Effector memory CD8-positive, alpha-beta T cell (primary cell): ENCODE measurements at regions not wholly inside any gene's neighbourhood (a gene's known extent, or its start where the extent isn't known, plus 50 kb on each side); places are given as distances from the start of the nearest gene placed in this dataset.
"Not testable (repeated sequence)": the region's sequence is repeated elsewhere in the genome, so short reads cannot be mapped to it uniquely, and the experiment has no call there.

Source experiments
- ATAC-seq: fragments of 150-1000 bp; cut with Tn5 transposase; replicated peaks from 2 replicates; pipeline ENCODE4 v1.10.0; 2021; ENCODE audit warnings: mild to moderate bottlenecking, moderate library complexity
- DNase-seq, 3 experiments: peaks; one replicate each; pipeline ENCODE4 v3.0.0; 2021
- H3K27ac Mint-ChIP-seq, 2 donors: one replicate each; pipeline ENCODE4 v1.8.0; 2022; ENCODE audit warnings: mild to moderate bottlenecking in 2 of 2, mixed read lengths in 2 of 2, moderate library complexity in 2 of 2
- H3K27me3 Mint-ChIP-seq, 2 donors: one replicate each; pipeline ENCODE4 v1.8.0; 2022; ENCODE audit warnings: mixed read lengths in 2 of 2
- H3K36me3 Mint-ChIP-seq: one replicate; pipeline ENCODE4 v1.8.0; 2022; ENCODE audit warnings: mild to moderate bottlenecking, moderate library complexity, mixed read lengths; ENCODE audit not compliant: insufficient read depth
- H3K4me1 Mint-ChIP-seq, 2 donors: one replicate each; pipeline ENCODE4 v1.8.0; 2022; ENCODE audit warnings: low read depth in 2 of 2, mixed read lengths in 2 of 2
- H3K4me3 Mint-ChIP-seq, 2 donors: one replicate each; pipeline ENCODE4 v1.8.0; 2022; ENCODE audit warnings: mild to moderate bottlenecking in 2 of 2, mixed read lengths in 2 of 2, moderate library complexity in 2 of 2
- H3K9me3 Mint-ChIP-seq, 2 donors: one replicate each; pipeline ENCODE4 v1.8.0; 2022; ENCODE audit warnings: mixed read lengths in 2 of 2

- no peaks in the 10 kb centered on the region for H3K4me1 Mint-ChIP-seq
- H3K36me3 Mint-ChIP-seq: peaks cover 3% of the 10 kb centered on the region
- ATAC-seq: peak; percentile 16
- DNase-seq: no peak
- peak overlapping the region; percentile 20 to 67 for H3K27ac Mint-ChIP-seq
- H3K4me3 Mint-ChIP-seq: peak overlapping the region in 1 of 2 donors; percentile 31
- peaks cover 0 to 42% of the 10 kb centered on the region in 2 donors for H3K27me3 Mint-ChIP-seq
- no peaks in the 10 kb centered on the region for H3K9me3 Mint-ChIP-seq
Measured at GRCh38 chr7:101740981-101741725, 76.3 kb upstream of the CUX1 start.

DNA sequence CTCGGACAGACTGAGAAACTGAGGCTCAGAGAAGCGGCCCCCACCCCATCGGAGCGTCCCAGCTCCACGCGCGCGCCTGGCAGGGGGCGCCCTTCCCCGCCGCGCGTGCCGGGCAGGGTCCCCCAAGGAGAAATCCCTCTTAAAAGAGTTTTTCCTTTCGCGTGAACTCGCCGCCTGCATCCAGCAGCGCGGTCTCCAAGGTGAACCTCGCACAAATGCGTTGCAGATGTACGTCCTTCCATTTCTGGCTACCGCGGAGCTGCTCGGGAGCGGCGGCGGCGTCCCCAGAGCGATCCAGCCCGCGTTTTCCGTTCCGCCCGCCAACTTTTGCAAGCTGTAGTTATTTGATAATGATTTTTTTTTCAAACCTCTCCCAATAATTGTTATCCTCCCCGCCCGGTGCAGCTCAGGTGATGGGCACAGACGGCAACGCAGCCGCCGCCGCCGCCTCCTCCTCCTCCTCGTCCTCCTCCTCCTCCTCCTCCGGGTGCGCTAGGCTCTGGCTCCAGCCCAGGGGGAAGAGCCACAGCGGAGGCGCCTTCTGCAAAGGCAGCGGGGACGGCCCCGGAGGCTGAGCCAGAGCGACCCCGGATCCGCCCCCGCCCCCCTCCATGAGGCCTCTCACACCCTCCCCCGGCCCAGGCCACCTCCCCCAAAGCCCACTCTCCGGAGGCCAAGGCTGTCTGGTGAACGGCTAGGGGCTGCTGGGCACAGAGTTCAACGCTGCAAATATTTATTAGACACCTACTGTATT is 74.0 kb upstream of the CUX1 start:
- peaks cover 0 to 28% of the 10 kb centered on the region in 2 donors for H3K27me3 Mint-ChIP-seq
- no peaks in the 10 kb centered on the region for H3K9me3 Mint-ChIP-seq
- peak; percentile 80 for ATAC-seq
- H3K4me3 Mint-ChIP-seq: peak overlapping the region; percentile 58 to 66
- DNase-seq: peak; percentile 42 to 62 (median 56)
- no peaks in the 10 kb centered on the region for H3K4me1 Mint-ChIP-seq
- H3K36me3 Mint-ChIP-seq: peaks cover 3% of the 10 kb centered on the region
- no peak overlapping the region for H3K27ac Mint-ChIP-seq

DNA sequence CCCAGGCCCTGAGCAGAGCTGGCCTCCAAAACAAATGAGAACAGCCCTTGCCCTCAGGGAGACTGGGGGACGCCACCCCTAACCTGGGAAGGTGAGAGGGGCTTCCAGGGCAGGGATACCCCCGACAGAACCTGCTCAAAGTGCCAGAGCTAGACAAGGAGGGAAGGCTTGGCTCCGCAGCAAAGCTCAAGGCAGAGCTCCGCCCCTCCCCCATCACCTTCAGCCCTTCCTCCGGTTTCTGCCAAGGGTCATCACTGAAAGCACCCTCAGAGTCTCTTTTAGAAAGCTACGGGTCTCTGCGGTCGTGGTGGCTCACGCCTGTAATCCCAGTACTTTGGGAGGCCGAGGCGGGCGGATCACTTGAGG is 73.4 kb upstream of the CUX1 start:
- DNase-seq (no peak), ATAC-seq (no peak)
- Mint-ChIP-seq H3K9me3 (no peaks in the 10 kb centered on the region), H3K27me3 (peaks cover 0 to 27% of the 10 kb centered on the region in 2 donors), H3K27ac (no peak overlapping the region), H3K4me3 (peak overlapping the region; percentile 58 to 66), H3K4me1 (no peaks in the 10 kb centered on the region), H3K36me3 (peaks cover 3% of the 10 kb centered on the region)

DNA sequence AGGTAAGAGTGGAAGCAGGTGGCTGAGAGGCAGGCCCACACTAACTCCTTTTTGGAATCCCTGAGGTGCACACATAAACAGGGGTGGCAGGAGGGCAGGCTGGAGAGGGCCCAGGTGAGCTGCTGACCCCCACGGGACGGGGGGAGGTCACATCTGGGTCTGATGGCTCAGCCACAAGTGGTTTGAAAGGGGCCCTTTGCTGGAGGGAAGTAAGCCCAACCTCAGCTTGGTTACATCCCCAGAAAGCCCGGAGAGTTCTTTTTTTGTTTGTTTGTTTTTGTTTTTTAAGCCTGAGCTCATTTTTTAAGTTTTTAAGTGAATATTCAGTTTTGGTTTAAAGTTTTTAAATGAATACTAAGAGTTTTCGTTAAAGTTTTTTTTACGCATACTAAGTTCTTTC is 72.8 kb upstream of the CUX1 start:
- H3K9me3 Mint-ChIP-seq: no peaks in the 10 kb centered on the region
- peaks cover 3% of the 10 kb centered on the region for H3K36me3 Mint-ChIP-seq
- no peak overlapping the region for H3K4me3 Mint-ChIP-seq
- DNase-seq (no peak), ATAC-seq (no peak)
- no peak overlapping the region for H3K27ac Mint-ChIP-seq
- no peaks in the 10 kb centered on the region for H3K4me1 Mint-ChIP-seq
- peaks cover 5 to 27% of the 10 kb centered on the region in 2 donors for H3K27me3 Mint-ChIP-seq

DNA sequence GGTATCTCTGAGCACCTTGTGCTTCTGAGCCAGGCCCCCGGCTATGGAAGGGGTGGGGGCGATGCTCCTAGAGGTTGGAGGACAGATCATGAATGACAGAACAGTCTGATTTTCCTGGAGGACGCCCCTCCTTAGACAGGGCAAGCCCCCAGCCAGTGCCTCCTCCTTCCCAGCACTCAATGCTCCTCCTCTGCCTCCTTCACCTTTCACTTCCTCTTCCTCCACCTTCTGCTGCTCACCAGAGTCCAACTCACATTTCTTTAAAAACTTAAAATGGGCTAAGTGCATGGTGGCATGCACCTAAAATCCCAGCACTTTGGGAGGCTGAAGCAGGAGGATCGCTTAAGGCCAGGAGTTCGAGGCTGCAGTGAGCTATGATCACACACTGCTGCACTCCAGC is 71.1 kb upstream of the CUX1 start:
- H3K9me3 Mint-ChIP-seq: no peaks in the 10 kb centered on the region
- no peak for ATAC-seq
- H3K27ac Mint-ChIP-seq: no peak overlapping the region
- H3K4me1 Mint-ChIP-seq: no peaks in the 10 kb centered on the region
- DNase-seq: no peak
- peaks cover 10 to 39% of the 10 kb centered on the region in 2 donors for H3K27me3 Mint-ChIP-seq
- peaks cover 3% of the 10 kb centered on the region for H3K36me3 Mint-ChIP-seq
- H3K4me3 Mint-ChIP-seq: no peak overlapping the region

DNA sequence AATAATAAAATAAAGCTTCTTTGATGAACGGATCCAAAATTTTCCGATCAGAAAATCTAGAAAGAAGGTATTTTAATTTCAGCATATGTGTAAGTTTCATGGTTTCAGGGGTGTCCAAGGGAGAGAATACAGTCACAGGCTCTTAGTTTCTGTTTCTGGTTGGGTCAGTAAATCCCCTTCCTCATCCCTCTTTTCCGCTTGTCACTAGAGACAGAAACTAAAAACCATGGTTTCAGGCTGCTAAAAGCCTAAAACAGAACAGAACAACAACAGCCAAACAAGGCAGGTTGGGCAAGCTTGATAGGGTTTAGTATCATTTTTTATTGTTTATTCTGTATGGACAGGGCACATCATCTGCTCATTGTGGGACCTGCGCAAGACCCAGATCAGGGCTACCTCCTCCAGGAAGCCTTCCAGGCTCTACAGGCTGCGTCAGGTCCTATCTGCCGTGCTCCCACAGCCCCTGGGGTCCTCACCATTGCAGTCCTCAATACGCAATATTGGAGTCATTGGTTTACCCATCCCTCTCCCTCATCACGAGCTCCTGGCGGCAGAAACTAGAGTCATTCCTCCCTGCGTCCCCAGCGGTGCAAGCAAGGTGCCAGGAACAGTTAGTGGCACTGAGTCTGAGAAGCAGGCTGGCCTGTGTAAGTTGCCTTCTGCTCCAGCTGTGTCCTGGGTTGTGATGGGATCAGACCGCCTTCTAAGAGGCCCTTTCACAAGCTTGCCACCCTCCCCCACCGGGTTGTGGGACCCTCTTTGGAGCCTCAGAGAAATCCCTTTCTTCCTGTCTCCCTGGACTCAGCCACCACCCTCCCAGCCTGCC is 70.2 kb upstream of the CUX1 start:
- peaks cover 10 to 42% of the 10 kb centered on the region in 2 donors for H3K27me3 Mint-ChIP-seq
- no peak for ATAC-seq
- H3K27ac Mint-ChIP-seq: no peak overlapping the region
- no peaks in the 10 kb centered on the region for H3K4me1 Mint-ChIP-seq
- H3K36me3 Mint-ChIP-seq: peaks cover 3% of the 10 kb centered on the region
- H3K4me3 Mint-ChIP-seq: no peak overlapping the region
- no peaks in the 10 kb centered on the region for H3K9me3 Mint-ChIP-seq
- DNase-seq: no peak

DNA sequence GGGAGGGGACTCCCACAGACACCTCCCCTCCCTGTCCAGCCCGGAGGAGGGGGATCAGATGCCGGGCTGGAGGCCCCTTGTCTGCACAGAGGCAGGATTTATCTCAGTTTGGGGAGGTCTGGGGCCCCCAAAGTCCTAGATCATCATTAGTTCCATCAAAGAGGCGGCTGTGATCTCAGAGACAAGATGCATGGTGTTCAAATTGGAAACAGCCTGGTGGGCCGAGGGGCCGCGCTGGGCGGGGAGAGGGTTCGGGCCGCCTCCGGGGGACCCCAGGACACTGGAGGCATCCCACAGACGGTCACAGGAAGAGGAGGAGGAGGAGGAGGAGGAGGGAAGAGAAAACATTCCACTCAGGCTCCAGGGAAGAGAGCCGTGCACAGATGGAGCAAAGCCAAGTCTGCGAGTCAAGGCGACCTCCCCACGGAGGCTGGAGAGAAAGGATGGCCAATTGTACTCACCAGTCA is 69.5 kb upstream of the CUX1 start:
- Mint-ChIP-seq H3K36me3 (peaks cover 3% of the 10 kb centered on the region), H3K4me1 (no peaks in the 10 kb centered on the region), H3K9me3 (no peaks in the 10 kb centered on the region), H3K4me3 (no peak overlapping the region), H3K27ac (no peak overlapping the region), H3K27me3 (peaks cover 10 to 37% of the 10 kb centered on the region in 2 donors)
- ATAC-seq (no peak), DNase-seq (no peak)

- Mint-ChIP-seq H3K4me1 (peaks cover 5 to 6% of the 10 kb centered on the region in 2 donors), H3K27me3 (peaks cover 10 to 37% of the 10 kb centered on the region in 2 donors), H3K36me3 (no peaks in the 10 kb centered on the region), H3K9me3 (no peaks in the 10 kb centered on the region), H3K27ac (no peak overlapping the region), H3K4me3 (no peak overlapping the region)
- no peak for ATAC-seq
- DNase-seq: no peak
Measured at GRCh38 chr7:101749891-101750290, 67.5 kb upstream of the CUX1 start.

- Mint-ChIP-seq H3K4me3 (no peak overlapping the region), H3K9me3 (no peaks in the 10 kb centered on the region), H3K36me3 (no peaks in the 10 kb centered on the region)
Measured at GRCh38 chr7:101753316-101753715, 64.1 kb upstream of the CUX1 start.

GRCh38 chr7:101754424-101755159 is 62.8 kb upstream of the CUX1 start:
- H3K4me3 Mint-ChIP-seq: peak overlapping the region; percentile 39 to 70
- no peaks in the 10 kb centered on the region for H3K9me3 Mint-ChIP-seq
- no peak for DNase-seq
- H3K36me3 Mint-ChIP-seq: no peaks in the 10 kb centered on the region
- H3K27me3 Mint-ChIP-seq: peaks cover 16 to 20% of the 10 kb centered on the region in 2 donors
- no peak for ATAC-seq
- peak overlapping the region in 1 of 2 donors; percentile 35 for H3K27ac Mint-ChIP-seq
- H3K4me1 Mint-ChIP-seq: peaks cover 5 to 7% of the 10 kb centered on the region in 2 donors

More at GRCh38 chr7:101753316-101753715, 64.1 kb upstream of the CUX1 start:
- Mint-ChIP-seq H3K27me3 (peaks cover 20 to 26% of the 10 kb centered on the region in 2 donors), H3K27ac (no peak overlapping the region), H3K4me1 (peaks cover 5 to 7% of the 10 kb centered on the region in 2 donors)
- ATAC-seq (no peak), DNase-seq (no peak)

- peaks cover 0 to 10% of the 10 kb centered on the region in 2 donors for H3K27me3 Mint-ChIP-seq
- DNase-seq (no peak), ATAC-seq (no peak)
- no peak overlapping the region for H3K27ac Mint-ChIP-seq
- no peaks in the 10 kb centered on the region for H3K9me3 Mint-ChIP-seq
- H3K4me3 Mint-ChIP-seq: no peak overlapping the region
- H3K4me1 Mint-ChIP-seq: peaks cover 5 to 7% of the 10 kb centered on the region in 2 donors
- H3K36me3 Mint-ChIP-seq: no peaks in the 10 kb centered on the region
Measured at GRCh38 chr7:101757879-101758278, 59.5 kb upstream of the CUX1 start.

- H3K27me3 Mint-ChIP-seq: peaks cover 0 to 10% of the 10 kb centered on the region in 2 donors
- not testable (repeated sequence) for H3K4me1 Mint-ChIP-seq, ATAC-seq, H3K9me3 Mint-ChIP-seq, H3K27ac Mint-ChIP-seq, DNase-seq, H3K4me3 Mint-ChIP-seq, H3K36me3 Mint-ChIP-seq
Measured at GRCh38 chr7:101758519-101758918, 58.9 kb upstream of the CUX1 start.

DNA sequence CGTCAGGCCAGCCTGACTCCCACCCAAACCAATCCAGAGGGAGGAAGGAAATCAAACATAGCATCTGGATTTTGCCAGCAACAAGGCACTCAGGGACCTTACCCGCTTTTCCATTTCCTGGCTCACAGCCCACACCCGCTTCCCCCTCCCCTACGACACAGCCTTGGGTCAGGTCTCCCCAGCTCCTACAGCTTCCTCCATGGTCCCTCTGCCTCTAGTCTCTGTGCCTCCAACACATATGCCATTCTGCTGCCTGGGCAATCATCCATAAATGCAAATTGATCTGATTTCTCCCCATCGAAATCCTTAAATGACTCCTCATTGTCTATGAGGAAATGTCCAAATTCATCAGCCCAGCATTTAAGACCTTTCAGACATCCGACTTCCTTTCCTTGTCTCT is 53.2 kb upstream of the CUX1 start:
- Mint-ChIP-seq H3K36me3 (no peaks in the 10 kb centered on the region), H3K9me3 (no peaks in the 10 kb centered on the region), H3K27me3 (no peaks in the 10 kb centered on the region), H3K27ac (no peak overlapping the region), H3K4me3 (no peak overlapping the region), H3K4me1 (no peaks in the 10 kb centered on the region)
- no peak for DNase-seq
- no peak for ATAC-seq
